Karpas-422 (cell line): ENCODE measurements at regions not wholly inside any gene's neighbourhood (a gene's known extent, or its start where the extent isn't known, plus 50 kb on each side); places are given as distances from the start of the nearest gene placed in this dataset.

ENCODE experiments used
- DNase-seq: peaks from one replicate; pipeline ENCODE4 v3.0.0-alpha.2; 2015
- H2AFZ ChIP-seq: fragments of 200-600 bp; sonication (generic); 2 replicates; pipeline ENCODE4 v1.6.1; 2014; ENCODE audit warnings: antibody characterized with exemption, low read length, mixed read lengths
- H3K27ac ChIP-seq: fragments of 200-600 bp; sonication (generic); 2 replicates; pipeline ENCODE4 v1.5.1; 2014; ENCODE audit warnings: mild to moderate bottlenecking, low read length, moderate library complexity
- H3K27me3 ChIP-seq: fragments of 200-600 bp; sonication (generic); 2 replicates; pipeline ENCODE4 v1.6.1; 2014; ENCODE audit warnings: low read length, mixed read lengths
- H3K36me3 ChIP-seq: fragments of 200-600 bp; sonication (generic); 2 replicates; pipeline ENCODE4 v1.6.1; 2014; ENCODE audit warnings: low read length, mixed read lengths; ENCODE audit not compliant: insufficient read depth
- H3K4me1 ChIP-seq: fragments of 200-600 bp; sonication (generic); 2 replicates; pipeline ENCODE4 v1.6.1; 2014; ENCODE audit warnings: mild to moderate bottlenecking, low read length, mixed read lengths
- H3K4me2 ChIP-seq: fragments of 200-600 bp; sonication (generic); 2 replicates; pipeline ENCODE4 v1.6.1; 2014; ENCODE audit warnings: low read length, low read depth, mild to moderate bottlenecking; ENCODE audit not compliant: poor library complexity, severe bottlenecking
- H3K4me3 ChIP-seq: fragments of 200-600 bp; sonication (generic); 2 replicates; pipeline ENCODE4 v1.5.1; 2014; ENCODE audit warnings: mild to moderate bottlenecking, antibody characterized with exemption, low read length, mixed read lengths
- H3K79me2 ChIP-seq: fragments of 200-600 bp; sonication (generic); 2 replicates; pipeline ENCODE4 v1.6.1; 2014; ENCODE audit warnings: mild to moderate bottlenecking, low read length, mixed read lengths
- H3K9ac ChIP-seq: fragments of 200-600 bp; sonication (generic); 2 replicates; pipeline ENCODE4 v1.6.0; 2014; ENCODE audit warnings: low read length
- H3K9me2 ChIP-seq: fragments of 200-600 bp; sonication (generic), shearing (Covaris generic); replicated peaks from 2 replicates; pipeline ENCODE4 v1.6.0; 2014; ENCODE audit warnings: mild to moderate bottlenecking, low read length, moderate library complexity; ENCODE audit not compliant: insufficient read depth
- H3K9me3 ChIP-seq: fragments of 300-700, 200-600 bp; sonication (generic); 2 replicates; pipeline ENCODE4 v1.6.1; 2014; ENCODE audit warnings: low read length, mixed read lengths
- H4K20me1 ChIP-seq: fragments of 200-600 bp; sonication (generic); 2 replicates; pipeline ENCODE4 v1.6.1; 2014; ENCODE audit warnings: mild to moderate bottlenecking, antibody characterized with exemption, low read length, low read depth; ENCODE audit not compliant: insufficient read depth

DNA sequence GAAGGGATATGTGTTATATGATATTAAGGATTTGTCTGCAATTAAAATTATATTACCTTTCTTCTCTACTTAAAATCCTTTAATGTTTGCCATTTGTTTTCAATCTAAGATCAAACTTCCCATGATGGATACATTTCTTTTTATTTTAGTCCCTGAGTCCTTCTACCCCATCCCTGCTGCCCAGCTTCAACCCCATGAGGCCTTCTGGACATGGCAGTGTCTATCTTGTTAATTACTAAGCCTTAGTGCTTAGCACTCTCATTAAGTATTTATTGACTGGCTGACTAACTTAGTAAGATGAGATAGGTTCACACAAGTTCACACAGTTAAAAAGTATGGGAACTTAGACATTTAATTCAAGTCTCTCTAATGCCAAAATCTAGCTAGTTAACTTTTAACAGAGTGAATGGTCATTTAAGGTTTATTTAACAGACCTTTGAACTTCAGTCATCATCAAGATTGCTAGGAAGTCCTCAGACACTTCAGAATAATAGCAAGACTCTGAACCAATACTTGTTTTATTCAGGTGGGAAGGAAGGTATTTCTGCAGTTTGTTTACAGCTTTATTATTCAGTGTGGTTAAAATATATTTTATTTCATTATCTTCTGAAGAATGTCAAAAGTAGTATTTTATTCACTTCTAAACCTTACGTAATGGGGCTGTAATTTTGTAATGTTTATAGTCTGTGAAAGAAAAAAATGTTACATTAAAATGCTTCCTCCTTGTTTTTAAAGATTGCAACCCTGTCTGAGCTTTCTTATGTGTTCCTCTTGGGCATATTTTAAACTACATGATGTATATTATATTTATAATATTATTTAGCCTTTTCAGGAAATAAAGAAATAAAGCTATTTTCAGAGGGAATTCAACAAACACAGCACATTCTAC lies 848.9 kb downstream of the REEP3 start:
- no peak overlapping the region for H3K4me2 ChIP-seq
- H3K4me1 ChIP-seq, result no peaks in the 10 kb centered on the region
- H3K36me3 ChIP-seq, result no peaks in the 10 kb centered on the region
- no peak overlapping the region for H3K4me3 ChIP-seq
- no peak overlapping the region for H3K9ac ChIP-seq
- no peak for DNase-seq
- H4K20me1 ChIP-seq, result no peaks in the 10 kb centered on the region
- no peaks in the 10 kb centered on the region for H3K79me2 ChIP-seq
- H3K9me3 ChIP-seq, result no peaks in the 10 kb centered on the region
- H3K27ac ChIP-seq, result no peak overlapping the region
- no peaks in the 10 kb centered on the region for H3K9me2 ChIP-seq
- no peak overlapping the region for H2AFZ ChIP-seq
- no peaks in the 10 kb centered on the region for H3K27me3 ChIP-seq

DNA sequence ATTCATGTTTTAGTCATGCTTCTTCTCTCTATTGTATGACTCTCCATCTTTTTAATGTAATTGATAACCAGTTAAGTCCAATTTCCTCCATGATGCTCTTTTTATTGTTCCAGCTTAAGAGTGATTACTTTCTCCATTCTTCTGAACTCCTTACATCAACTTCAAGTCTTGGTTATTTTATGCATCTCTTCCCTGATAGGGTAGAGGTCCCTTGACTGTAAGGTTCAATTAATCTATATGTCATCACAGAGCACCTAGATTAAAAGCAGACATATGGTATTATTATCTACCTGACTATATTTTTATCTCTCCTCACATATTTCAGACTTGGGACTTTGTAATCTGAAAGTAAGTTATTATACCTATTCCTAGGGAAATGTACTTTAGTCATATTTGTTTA lies 853.1 kb downstream of the REEP3 start:
- H3K79me2 ChIP-seq, result no peaks in the 10 kb centered on the region
- DNase-seq, result no peak
- no peak overlapping the region for H3K4me2 ChIP-seq
- H3K27ac ChIP-seq, result no peak overlapping the region
- H3K9me2 ChIP-seq, result no peaks in the 10 kb centered on the region
- no peak overlapping the region for H3K9ac ChIP-seq
- H2AFZ ChIP-seq, result no peak overlapping the region
- no peaks in the 10 kb centered on the region for H4K20me1 ChIP-seq
- no peaks in the 10 kb centered on the region for H3K9me3 ChIP-seq
- no peaks in the 10 kb centered on the region for H3K36me3 ChIP-seq
- no peaks in the 10 kb centered on the region for H3K4me1 ChIP-seq
- no peak overlapping the region for H3K4me3 ChIP-seq
- H3K27me3 ChIP-seq, result no peaks in the 10 kb centered on the region

DNA sequence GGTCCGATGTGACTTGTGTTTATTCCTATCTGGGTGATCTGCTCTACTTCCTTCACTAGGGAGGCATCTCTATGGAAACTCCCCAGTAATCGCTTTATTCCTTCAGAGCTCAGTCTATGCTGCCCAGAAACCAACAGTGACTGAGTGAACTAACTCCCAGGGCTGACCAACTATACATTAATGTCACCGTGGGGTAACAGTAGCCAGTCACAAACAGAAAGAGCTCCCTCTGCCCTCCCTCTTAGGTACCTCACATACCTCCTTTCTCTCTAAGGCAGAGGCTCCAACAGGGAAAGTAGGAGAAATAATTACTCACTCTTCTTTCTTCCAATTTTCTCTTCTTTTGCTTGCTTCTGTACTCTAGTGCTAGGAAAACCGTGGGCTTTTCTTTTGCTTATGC lies 855.0 kb downstream of the REEP3 start:
- Histone ChIP-seq H3K36me3 (no peaks in the 10 kb centered on the region), H3K4me3 (no peak overlapping the region), H3K27ac (no peak overlapping the region), H3K4me1 (no peaks in the 10 kb centered on the region), H3K79me2 (no peaks in the 10 kb centered on the region), H3K9me2 (no peaks in the 10 kb centered on the region), H4K20me1 (no peaks in the 10 kb centered on the region), H3K9me3 (no peaks in the 10 kb centered on the region), H3K27me3 (no peaks in the 10 kb centered on the region), H2AFZ (no peak overlapping the region), H3K9ac (no peak overlapping the region), H3K4me2 (no peak overlapping the region)
- DNase-seq, result no peak

DNA sequence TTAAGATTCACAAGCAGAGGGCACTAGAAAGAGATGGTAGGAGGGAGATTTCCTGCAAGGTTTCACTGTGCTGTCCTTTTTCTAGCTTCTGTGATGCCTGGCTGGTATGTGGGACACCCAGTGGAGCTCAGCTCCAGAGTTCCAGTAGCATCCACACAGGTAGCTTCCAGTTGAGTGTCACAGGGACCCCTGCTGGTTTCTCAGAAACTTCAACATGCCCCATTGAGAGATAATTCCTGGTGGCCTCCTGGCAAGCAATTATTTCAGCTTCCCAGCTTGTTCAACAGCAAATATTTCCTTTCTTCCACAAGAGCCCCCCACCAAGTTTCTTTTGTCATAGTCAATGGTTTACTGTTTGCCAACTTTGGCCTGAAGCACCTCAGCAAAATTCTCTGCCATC lies 858.7 kb downstream of the REEP3 start:
- Histone ChIP-seq H3K27me3 (no peaks in the 10 kb centered on the region), H3K27ac (no peak overlapping the region), H3K9ac (no peak overlapping the region), H4K20me1 (no peaks in the 10 kb centered on the region), H3K4me1 (no peaks in the 10 kb centered on the region), H3K4me3 (no peak overlapping the region), H2AFZ (no peak overlapping the region), H3K4me2 (no peak overlapping the region), H3K36me3 (no peaks in the 10 kb centered on the region), H3K79me2 (no peaks in the 10 kb centered on the region), H3K9me3 (no peaks in the 10 kb centered on the region), H3K9me2 (no peaks in the 10 kb centered on the region)
- DNase-seq, result peak; percentile 47

DNA sequence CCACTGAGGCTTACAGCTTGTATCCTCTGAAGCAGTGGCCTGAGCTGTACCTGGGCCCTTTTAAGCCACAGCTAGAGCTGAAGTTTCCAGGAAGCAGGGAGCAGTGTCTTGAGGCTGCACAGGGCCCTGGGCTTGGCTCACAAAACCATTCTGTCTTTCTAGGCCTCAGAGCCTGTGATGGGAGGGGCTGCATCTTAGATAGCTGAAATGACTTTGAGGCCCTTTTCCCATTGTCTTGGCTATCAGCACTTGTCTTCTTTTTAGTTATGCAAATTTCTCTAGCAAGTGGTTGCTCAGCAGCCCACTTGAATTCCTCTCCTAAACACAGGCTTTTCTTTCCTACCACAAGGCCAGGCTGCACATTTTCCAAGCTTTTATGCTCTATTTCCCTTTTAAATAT lies 864.2 kb downstream of the REEP3 start:
- DNase-seq, result no peak
- Histone ChIP-seq H3K4me1 (no peaks in the 10 kb centered on the region), H4K20me1 (no peaks in the 10 kb centered on the region), H3K4me3 (no peak overlapping the region), H3K9me2 (no peaks in the 10 kb centered on the region), H3K27me3 (no peaks in the 10 kb centered on the region), H3K9ac (no peak overlapping the region), H2AFZ (no peak overlapping the region), H3K27ac (no peak overlapping the region), H3K36me3 (no peaks in the 10 kb centered on the region), H3K4me2 (no peak overlapping the region), H3K79me2 (no peaks in the 10 kb centered on the region), H3K9me3 (no peaks in the 10 kb centered on the region)

DNA sequence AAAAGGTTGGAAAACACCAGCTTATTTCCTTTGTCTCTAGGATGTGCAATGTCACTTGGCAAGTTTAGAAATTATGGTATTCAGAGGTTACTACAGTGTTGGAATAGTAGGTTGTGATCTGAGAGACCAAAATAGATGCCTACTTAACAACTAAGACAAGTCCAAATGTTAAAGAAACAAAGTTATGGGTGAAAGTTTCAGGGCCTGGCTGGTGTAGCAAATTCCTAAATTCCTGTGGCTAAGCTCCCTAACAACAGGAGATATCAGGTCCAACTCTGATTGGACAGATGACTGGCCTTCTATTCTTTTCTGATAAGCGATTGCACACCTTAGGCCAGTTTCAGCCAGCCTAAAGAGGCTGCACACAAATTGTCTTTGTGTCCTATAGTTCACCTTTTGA lies 873.5 kb downstream of the REEP3 start:
- no peak for DNase-seq
- no peaks in the 10 kb centered on the region for H3K9me2 ChIP-seq
- H3K27ac ChIP-seq, result no peak overlapping the region
- no peaks in the 10 kb centered on the region for H3K27me3 ChIP-seq
- H2AFZ ChIP-seq, result no peak overlapping the region
- no peaks in the 10 kb centered on the region for H3K9me3 ChIP-seq
- no peaks in the 10 kb centered on the region for H3K79me2 ChIP-seq
- no peaks in the 10 kb centered on the region for H3K36me3 ChIP-seq
- no peaks in the 10 kb centered on the region for H4K20me1 ChIP-seq
- no peak overlapping the region for H3K4me2 ChIP-seq
- H3K4me1 ChIP-seq, result no peaks in the 10 kb centered on the region
- H3K9ac ChIP-seq, result no peak overlapping the region
- H3K4me3 ChIP-seq, result no peak overlapping the region

DNA sequence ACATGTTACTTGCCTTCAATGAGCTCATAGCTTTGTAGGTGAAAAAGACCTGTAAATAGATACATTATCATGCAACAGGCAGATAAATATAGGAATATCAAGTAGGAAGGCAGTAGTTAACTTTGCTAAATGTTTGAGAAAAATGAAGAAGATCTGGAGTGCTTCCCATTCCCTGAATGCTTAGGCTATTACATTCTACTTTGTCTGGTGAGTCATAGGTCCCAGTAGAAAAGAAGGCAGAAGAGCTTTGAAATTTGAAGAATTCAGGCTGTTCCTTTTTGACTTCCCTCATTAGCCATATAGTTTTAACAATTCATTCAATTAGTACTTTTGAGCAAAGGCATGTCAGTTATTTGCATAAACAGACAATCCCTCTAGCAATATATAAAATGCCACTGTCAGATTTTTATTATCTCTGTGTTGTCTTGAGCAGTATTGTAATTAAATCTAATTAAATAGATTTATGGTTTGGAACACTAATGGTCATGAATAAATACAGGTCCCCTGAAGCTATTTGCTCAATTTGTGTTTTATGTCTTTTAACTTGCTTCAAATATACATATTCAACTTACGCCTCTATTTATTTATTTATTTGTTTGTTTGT lies 875.0 kb downstream of the REEP3 start:
- H3K4me1 ChIP-seq, result no peaks in the 10 kb centered on the region
- no peaks in the 10 kb centered on the region for H3K9me3 ChIP-seq
- H3K9me2 ChIP-seq, result no peaks in the 10 kb centered on the region
- H4K20me1 ChIP-seq, result no peaks in the 10 kb centered on the region
- DNase-seq, result no peak
- no peaks in the 10 kb centered on the region for H3K27me3 ChIP-seq
- H3K79me2 ChIP-seq, result no peaks in the 10 kb centered on the region
- no peak overlapping the region for H3K4me3 ChIP-seq
- no peaks in the 10 kb centered on the region for H3K36me3 ChIP-seq
- H3K9ac ChIP-seq, result no peak overlapping the region
- no peak overlapping the region for H3K27ac ChIP-seq
- H2AFZ ChIP-seq, result no peak overlapping the region
- H3K4me2 ChIP-seq, result no peak overlapping the region

DNA sequence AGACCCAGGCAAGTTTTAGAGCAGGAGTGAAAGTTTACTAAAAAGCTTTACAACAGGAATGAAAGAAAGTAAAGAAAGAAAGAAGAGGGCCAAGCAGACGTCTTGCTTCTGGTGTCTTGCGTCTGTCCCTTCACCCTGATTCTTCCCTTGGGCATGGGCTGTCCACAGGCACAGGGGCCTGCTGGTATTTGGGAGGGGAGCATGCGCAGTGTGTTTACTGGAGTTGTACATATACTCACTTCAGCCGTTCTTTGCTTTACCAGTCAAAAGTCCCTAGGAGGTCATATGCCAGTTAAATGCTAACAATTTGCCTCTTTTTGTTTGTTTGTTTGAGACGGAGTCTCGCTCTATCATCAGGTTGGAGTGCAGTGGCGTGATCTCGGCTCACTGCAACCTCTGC lies 875.9 kb downstream of the REEP3 start:
- H3K9ac ChIP-seq, result no peak overlapping the region
- no peaks in the 10 kb centered on the region for H3K4me1 ChIP-seq
- H3K9me2 ChIP-seq, result no peaks in the 10 kb centered on the region
- H3K4me2 ChIP-seq, result no peak overlapping the region
- no peaks in the 10 kb centered on the region for H3K79me2 ChIP-seq
- no peaks in the 10 kb centered on the region for H3K36me3 ChIP-seq
- no peak overlapping the region for H3K4me3 ChIP-seq
- no peak overlapping the region for H2AFZ ChIP-seq
- no peaks in the 10 kb centered on the region for H4K20me1 ChIP-seq
- DNase-seq, result no peak
- H3K27ac ChIP-seq, result no peak overlapping the region
- H3K27me3 ChIP-seq, result no peaks in the 10 kb centered on the region
- H3K9me3 ChIP-seq, result no peaks in the 10 kb centered on the region
